Panc1 (cell line): ENCODE measurements at regions not wholly inside any gene's neighbourhood (a gene's known extent, or its start where the extent isn't known, plus 50 kb on each side); places are given as distances from the start of the nearest gene placed in this dataset.

Source experiments
- SIN3A ChIP-seq: IDR thresholded peaks from 2 replicates; pipeline ENCODE4 v1.6.1; 2012; ENCODE audit warnings: low read depth, mild to moderate bottlenecking, low read length, moderate library complexity, borderline replicate concordance; ENCODE audit not compliant: insufficient read depth
- TCF7L2 ChIP-seq: IDR thresholded peaks from 2 replicates; pipeline ENCODE4 v1.6.1; 2011; ENCODE audit warnings: mild to moderate bottlenecking, low read depth, low read length, inconsistent platforms
- TF ChIP-seq, protein P1 (sequence below): fragments of 450-650 bp; IDR thresholded peaks from 2 replicates; pipeline ENCODE4 v1.5.1; 2017; ENCODE audit warnings: mild to moderate bottlenecking

- TF ChIP-seq, protein P1, sequence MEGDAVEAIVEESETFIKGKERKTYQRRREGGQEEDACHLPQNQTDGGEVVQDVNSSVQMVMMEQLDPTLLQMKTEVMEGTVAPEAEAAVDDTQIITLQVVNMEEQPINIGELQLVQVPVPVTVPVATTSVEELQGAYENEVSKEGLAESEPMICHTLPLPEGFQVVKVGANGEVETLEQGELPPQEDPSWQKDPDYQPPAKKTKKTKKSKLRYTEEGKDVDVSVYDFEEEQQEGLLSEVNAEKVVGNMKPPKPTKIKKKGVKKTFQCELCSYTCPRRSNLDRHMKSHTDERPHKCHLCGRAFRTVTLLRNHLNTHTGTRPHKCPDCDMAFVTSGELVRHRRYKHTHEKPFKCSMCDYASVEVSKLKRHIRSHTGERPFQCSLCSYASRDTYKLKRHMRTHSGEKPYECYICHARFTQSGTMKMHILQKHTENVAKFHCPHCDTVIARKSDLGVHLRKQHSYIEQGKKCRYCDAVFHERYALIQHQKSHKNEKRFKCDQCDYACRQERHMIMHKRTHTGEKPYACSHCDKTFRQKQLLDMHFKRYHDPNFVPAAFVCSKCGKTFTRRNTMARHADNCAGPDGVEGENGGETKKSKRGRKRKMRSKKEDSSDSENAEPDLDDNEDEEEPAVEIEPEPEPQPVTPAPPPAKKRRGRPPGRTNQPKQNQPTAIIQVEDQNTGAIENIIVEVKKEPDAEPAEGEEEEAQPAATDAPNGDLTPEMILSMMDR, result no peak
- TF ChIP-seq TCF7L2 (no peak), SIN3A (no peak)
Observed at GRCh38 chr7:70881167-70881847, 250.6 kb upstream of the GALNT17 start.
